HG03095 (cell line): ENCODE measurements at regions not wholly inside any gene's neighbourhood (a gene's known extent, or its start where the extent isn't known, plus 50 kb on each side); places are given as distances from the start of the nearest gene placed in this dataset.
"Not testable (repeated sequence)": the region's sequence is repeated elsewhere in the genome, so short reads cannot be mapped to it uniquely, and the experiment has no call there.

Source experiments
- ATAC-seq: cut with Tn5 transposase; IDR thresholded peaks from one replicate; pipeline ENCODE4 v1.9.1; 2021; ENCODE audit warnings: moderate library complexity; ENCODE audit not compliant: unreplicated experiment

- no peak for ATAC-seq
Observed at GRCh38 chr5:136563489-136563888, 198.1 kb upstream of the TRPC7 start.

DNA sequence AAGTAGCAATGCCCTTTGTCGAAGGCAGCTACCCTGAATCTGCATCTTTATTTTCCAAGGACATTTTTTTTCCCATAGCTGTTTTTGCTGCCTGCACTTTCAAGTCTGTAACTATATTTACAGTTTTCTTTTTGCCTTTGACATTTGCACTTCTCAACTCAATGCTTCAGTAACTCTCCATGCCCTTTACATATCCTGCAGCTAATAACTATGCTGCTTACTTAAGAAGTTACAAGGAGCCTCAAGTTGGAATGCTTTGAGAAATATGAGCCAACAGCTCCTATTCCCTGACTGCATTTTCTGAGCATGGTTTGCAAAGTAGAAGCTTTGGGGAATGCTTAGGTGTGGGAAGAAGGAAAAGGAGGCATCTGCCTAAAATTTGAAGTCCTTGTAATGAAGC lies 194.8 kb upstream of the TRPC7 start:
- no peak for ATAC-seq

DNA sequence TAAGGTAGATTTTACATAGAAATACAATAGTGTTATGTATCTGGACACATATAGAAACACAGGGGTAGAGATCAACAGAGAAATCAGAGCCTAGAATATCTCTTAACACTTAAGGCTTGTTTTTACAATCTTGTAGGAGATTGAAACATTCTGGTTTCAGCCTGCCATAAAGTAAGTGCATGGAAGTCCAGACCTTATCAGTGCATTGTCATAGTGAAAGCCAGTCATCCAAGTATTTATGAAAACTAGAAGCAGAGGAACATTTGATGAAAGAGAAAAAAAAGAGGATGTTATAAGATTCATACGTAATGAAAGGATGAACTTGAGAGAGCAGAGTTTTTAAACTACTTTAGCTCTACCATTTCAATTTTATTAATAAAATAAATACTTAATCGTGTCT lies 194.3 kb upstream of the TRPC7 start:
- no peak for ATAC-seq

- ATAC-seq, result not testable (repeated sequence)
Observed at GRCh38 chr5:136547096-136547495, 181.8 kb upstream of the TRPC7 start.

DNA sequence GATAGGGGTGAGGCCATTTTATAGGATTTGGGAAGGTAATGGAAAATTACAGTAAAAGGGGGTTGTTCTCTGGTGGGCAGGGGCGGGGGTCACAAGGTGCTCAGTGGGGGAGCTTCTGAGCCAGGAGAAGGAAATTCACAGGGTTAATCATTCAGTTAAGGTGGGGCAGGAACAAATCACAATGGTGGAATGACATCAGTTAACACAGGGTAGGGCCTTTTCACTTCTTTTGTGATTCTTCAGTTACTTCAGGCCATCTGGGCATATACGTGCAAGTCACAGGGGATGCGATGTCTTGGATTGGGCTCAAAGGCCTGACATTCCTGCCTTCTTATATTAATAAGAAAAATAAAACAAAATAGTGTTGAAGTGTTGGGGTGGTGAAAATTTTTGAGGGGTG lies 181.1 kb upstream of the TRPC7 start:
- not testable (repeated sequence) for ATAC-seq

DNA sequence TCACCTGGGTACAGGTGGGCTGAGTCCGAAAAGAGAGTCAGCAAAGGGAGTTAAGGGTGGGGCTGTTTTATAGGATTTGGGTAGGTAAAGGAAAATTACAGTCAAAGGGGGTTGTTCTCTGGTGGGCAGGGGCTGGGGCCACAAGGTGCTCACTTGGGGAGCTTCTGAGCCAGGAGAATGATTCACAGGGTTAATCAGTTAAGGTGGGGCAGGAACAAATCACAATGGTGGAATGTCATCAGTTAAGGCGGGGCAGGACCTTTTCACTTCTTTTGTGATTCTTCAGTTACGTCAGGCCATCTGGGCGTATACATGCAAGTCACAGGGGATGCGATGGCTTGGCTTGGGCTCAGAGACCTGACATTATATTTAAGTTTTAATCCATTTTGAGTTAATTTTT lies 179.7 kb upstream of the TRPC7 start:
- ATAC-seq, result not testable (repeated sequence)

DNA sequence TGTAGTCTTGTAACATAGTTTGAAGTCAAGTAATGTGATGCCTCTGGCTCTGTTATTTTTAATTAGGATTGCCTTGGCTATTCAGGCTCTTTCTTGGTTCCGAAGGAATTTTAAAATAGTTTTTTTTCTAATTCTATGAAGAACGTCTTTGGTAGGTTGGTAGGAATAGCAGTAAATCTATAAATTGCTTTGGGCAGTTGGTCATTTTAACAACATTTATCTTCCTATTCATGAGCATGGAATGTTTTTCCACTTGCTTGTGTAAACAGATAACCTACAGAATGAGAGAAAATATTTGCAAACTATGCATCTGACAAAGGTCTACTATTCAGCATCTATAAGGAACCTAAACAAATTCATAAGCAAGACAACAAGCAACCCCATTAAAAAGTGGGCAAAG lies 173.2 kb upstream of the TRPC7 start:
- ATAC-seq, result no peak

DNA sequence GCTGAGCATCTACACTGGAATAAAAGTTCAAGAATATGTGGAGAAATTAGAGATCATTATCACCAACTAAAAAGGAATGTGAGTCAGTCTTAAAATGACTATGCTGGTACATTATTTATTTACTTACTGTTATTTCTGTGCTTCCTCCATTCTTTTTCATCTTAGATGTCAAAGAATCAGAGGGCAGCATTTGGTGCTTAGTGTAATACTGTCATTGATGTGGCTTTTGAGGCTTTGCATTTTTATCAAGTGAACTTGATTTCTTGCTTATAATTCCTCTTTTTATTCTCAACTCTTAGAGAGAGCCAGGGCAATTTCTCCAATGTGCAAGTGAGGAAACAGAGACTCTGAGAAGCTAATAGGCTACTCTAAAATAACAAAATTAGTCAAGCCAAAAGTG lies 163.7 kb upstream of the TRPC7 start:
- no peak for ATAC-seq

DNA sequence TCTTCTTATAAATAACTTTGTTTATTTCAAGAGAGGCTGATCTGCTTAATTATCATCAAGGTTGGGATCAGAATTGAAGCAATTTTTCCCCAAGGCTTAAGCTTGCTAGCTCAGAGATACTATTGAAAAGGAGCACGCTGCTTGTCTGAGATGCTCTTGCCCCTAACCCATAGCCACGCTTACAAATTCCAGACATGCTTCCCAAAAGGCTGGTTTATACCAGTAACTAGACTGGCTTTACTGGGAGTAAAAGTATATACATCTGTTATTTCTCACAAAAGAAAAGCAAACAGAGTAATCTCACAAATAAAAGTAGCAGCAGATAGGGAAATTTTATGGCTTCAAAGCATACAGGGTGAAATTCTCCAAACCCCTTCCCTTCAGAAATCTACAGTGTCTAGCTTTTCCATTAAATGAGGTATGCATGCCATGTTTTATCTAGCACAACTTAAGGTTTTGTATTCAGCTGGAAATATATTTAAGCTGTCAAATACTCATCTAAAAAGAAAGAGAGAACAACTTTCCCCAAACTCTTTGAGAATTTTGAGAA lies 163.2 kb upstream of the TRPC7 start:
- no peak for ATAC-seq

- no peak for ATAC-seq
Observed at GRCh38 chr5:136527311-136527710, 162.0 kb upstream of the TRPC7 start.

DNA sequence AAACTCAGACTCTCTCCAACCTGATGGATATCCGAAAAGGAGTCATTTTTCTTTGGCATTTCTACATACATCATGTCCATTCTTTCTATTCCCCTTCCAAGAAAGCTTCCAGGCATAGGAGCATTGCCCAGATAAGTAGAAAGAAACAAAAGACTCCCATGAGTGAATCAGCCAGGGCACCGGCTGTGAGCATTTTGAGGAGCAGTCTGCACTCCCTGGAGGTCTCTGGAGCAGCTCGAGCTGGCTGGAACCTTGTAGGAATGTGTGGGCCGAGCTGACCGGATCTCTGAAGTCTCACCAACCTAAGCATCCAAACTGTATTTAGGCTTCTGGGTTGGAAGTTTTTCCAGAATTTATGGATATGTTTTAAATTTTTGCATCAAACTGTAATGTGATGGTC lies 161.4 kb upstream of the TRPC7 start:
- no peak for ATAC-seq

- ATAC-seq, result no peak
Observed at GRCh38 chr5:136526021-136526420, 160.7 kb upstream of the TRPC7 start.

DNA sequence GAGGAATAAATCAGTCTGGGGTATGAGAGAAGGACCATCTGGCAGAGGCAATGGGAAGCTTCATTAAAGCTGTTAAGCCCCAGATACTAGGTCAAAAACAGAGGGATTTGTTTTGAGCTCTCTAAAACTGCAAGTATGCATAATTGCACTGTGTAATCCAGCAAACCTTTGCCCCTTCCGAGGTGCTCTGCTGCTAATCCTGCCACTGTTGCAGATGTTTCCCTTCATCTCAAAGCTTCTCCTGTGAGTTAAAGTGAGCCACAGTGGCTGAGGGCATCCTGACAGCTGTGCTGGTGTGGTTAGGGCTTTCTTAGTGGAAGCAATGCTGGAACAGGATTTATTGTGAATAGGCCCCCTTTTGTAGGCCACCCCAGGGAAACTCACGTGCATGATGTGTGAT lies 160.3 kb upstream of the TRPC7 start:
- no peak for ATAC-seq

- no peak for ATAC-seq
Observed at GRCh38 chr5:136522217-136522956, 157.0 kb upstream of the TRPC7 start.

DNA sequence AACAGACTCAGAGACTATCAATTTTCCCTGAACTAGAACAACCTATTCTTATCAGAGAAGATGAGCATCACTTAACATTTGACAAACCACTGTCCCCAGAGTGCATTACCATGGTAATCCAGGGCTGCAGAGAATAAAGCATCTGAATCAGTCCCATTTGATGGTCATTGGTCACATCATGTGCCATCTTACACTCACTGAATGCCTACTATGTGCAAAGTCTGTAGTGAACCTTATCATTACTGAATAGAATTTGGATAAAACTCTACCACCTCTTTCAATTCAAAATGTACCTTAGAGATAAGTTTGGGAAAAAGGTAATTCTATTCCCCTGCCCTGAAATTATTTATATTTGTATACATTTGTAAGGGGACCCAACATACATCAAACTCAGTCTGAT lies 156.4 kb upstream of the TRPC7 start:
- no peak for ATAC-seq

DNA sequence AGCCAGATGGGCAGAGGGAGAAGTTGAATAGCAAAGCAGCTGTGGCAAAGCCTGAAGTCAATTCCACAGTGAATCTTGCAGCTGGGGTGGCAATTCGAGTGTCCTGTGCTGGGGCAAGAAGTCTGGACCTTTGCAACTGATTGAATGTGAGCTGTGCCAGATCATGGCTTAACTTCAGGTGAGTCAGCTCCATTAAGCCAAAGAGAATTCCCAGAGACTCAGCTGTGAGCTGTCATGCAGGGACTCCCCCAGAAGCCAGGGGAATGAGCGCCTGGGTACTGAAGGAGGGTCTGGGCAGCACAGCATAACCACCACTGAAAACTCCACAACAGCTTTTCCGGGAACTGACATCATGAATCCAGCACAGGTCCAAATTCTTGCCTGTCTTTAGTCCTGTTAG lies 153.5 kb upstream of the TRPC7 start:
- no peak for ATAC-seq

GRCh38 chr5:136518174-136518573 lies 152.8 kb upstream of the TRPC7 start:
- no peak for ATAC-seq

DNA sequence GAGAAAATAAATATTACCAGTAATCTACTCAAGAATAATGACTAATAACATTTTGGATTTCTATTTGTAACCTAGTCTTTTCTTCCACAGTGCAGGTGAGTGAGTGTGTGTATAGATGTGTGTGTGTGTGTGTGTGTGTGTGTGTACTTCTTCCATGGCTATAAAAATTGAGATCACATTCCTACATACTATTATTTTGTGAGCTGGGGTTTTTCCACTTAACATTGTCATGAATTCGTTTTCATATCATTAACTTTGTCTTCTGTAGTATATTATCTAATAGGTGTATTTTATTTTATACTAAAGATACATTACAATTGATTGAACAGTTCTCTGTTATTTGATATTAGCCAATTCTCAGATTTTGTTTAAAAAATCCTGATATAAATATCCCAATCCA lies 152.4 kb upstream of the TRPC7 start:
- no peak for ATAC-seq

DNA sequence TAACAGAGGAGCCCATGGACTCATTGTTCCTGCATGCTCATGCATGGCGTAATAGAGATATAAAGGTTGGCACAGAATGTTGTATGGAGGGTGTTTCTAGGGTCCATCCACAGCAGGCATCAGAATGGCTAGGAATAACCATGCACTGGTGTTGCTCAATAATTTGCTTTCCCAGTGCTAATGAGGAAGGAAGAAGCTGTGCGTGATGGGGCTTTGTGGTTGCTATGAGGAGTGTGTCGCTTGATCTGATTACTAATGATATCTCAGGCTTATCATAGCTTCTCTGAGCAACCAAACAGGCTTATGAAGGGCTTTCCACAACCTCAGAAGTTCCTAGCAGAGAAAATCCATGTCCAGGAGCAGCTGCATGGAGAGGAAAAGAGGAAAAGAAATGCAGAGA lies 151.3 kb upstream of the TRPC7 start:
- ATAC-seq, result no peak

- ATAC-seq, result no peak
Observed at GRCh38 chr5:136513430-136513829, 148.1 kb upstream of the TRPC7 start.

GRCh38 chr5:136511046-136511445 lies 145.7 kb upstream of the TRPC7 start:
- ATAC-seq, result no peak

DNA sequence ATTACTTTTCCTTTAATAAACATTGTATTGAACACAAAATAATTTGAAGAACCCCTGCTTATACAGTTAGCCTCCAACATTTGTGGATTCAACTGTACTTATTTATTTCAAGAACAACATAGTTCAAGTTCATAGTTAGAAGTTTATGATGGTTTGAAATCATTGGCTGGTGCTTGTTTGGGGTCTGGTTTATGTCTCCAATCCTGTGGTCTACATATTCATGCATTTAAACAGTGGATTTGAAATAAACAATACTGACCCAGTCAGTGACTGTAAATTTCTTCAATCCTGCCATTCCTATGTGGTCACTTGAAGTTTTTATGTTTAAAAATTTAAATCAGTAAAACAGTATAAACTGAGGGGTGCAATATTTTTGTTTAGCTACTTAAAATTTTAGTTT lies 145.1 kb upstream of the TRPC7 start:
- no peak for ATAC-seq

- no peak for ATAC-seq
Observed at GRCh38 chr5:136506131-136506530, 140.8 kb upstream of the TRPC7 start.
